NT2/D1 (cell line): ENCODE measurements at regions not wholly inside any gene's neighbourhood (a gene's known extent, or its start where the extent isn't known, plus 50 kb on each side); places are given as distances from the start of the nearest gene placed in this dataset.
"Not testable (repeated sequence)": the region's sequence is repeated elsewhere in the genome, so short reads cannot be mapped to it uniquely, and the experiment has no call there.

Experiments used
- DNase-seq: peaks from one replicate; pipeline ENCODE4 v3.0.0-alpha.2; 2011; ENCODE audit warnings: low read depth, low spot score
- H3K27me3 ChIP-seq: 2 replicates; pipeline ENCODE4 v1.6.0; 2011; ENCODE audit warnings: mild to moderate bottlenecking; ENCODE audit not compliant: insufficient read length, insufficient read depth
- H3K36me3 ChIP-seq: 2 replicates; pipeline ENCODE4 v1.6.1; 2011; ENCODE audit warnings: mild to moderate bottlenecking, low read length, mixed read lengths; ENCODE audit not compliant: insufficient read depth, insufficient read length
- H3K4me1 ChIP-seq: 2 replicates; pipeline ENCODE4 v1.5.1; 2011; ENCODE audit not compliant: insufficient read depth, insufficient read length
- H3K4me3 ChIP-seq: 2 replicates; pipeline ENCODE4 v1.5.1; 2011; ENCODE audit warnings: low read depth; ENCODE audit not compliant: insufficient read length
- H3K9ac ChIP-seq: 2 replicates; pipeline ENCODE4 v1.6.0; 2011; ENCODE audit warnings: low read depth; ENCODE audit not compliant: insufficient read length
- H3K9me3 ChIP-seq: 2 replicates; pipeline ENCODE4 v1.5.1; 2011; ENCODE audit warnings: mild to moderate bottlenecking, low read length; ENCODE audit not compliant: insufficient read depth
- SUZ12 ChIP-seq: IDR thresholded peaks from 2 replicates; pipeline ENCODE4 v1.6.1; 2011; ENCODE audit not compliant: insufficient read length, insufficient read depth; ENCODE audit errors: extremely low read depth
- YY1 ChIP-seq: IDR thresholded peaks from 2 replicates; pipeline ENCODE4 v1.6.1; 2011; ENCODE audit not compliant: insufficient read length, insufficient read depth
- ZNF274 ChIP-seq: IDR thresholded peaks from 2 replicates; pipeline ENCODE4 v1.6.1; 2011; ENCODE audit warnings: mild to moderate bottlenecking, low read depth, low read length

DNA sequence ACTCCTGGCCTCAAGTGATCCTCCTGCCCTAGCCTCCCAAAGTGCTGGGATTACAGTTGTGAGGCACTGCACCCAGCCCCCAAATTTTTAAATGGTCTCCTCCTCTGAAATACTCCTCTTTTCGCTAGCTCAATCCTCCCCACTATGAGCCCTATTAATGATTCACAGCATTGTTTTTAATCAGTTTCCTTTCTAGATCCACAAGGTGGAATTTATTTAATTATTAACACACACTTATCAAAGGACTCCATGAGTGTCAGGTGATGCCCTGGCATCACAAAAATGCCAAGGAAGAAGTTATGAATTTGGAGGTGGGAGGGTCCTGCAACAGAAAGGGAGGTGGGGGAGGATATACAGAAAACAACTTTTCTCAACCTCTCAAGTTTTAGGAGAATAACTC, 806.5 kb downstream of the PRELID2 start:
- no peaks in the 10 kb centered on the region for H3K27me3 ChIP-seq
- no peak overlapping the region for H3K4me3 ChIP-seq
- DNase-seq, result no peak
- H3K4me1 ChIP-seq, result no peaks in the 10 kb centered on the region
- H3K36me3 ChIP-seq, result no peaks in the 10 kb centered on the region
- H3K9me3 ChIP-seq, result no peaks in the 10 kb centered on the region
- no peak overlapping the region for H3K9ac ChIP-seq
- TF ChIP-seq ZNF274 (no peak), SUZ12 (no peak), YY1 (no peak)

DNA sequence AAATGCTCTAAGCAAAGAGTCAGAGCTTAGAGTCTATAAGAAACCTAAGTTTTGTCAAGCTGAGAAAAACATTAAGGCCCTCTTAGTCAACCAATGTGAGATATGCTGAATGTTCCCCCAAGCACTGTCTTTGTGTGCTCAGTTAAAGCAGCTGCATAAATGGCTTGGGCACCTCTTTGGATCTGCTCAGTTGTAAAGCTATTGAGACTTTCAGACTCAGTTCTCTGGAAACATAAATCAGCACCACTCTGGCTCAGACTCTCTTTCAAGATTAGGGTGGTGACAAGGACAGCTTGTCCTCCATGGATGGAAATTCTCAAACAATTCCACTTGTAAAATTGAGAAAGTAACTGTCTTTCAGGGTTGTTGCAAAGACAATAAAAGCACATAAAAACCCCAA, 807.9 kb downstream of the PRELID2 start:
- Histone ChIP-seq H3K4me3 (no peak overlapping the region), H3K27me3 (no peaks in the 10 kb centered on the region), H3K9me3 (no peaks in the 10 kb centered on the region), H3K36me3 (no peaks in the 10 kb centered on the region), H3K9ac (no peak overlapping the region), H3K4me1 (no peaks in the 10 kb centered on the region)
- no peak for DNase-seq
- no peak for TF ChIP-seq SUZ12

DNA sequence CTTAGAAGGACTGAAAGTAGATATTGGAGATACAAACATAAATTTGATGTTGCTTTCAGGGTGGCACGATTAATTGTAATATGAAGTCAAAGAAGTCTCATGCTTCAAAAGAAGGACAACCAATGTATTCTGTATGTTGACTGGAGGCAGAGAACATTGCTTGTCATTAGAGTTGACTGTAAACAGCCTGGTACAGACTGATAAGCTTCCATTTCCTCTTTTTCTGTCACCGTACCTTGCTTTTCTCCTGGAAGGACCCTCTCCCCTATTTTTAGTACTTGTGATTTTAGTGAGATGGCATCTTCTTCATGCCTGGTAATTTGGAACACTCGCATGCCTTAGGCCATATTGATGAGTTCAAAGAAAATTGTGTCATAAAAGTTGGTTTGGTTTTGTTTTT, 809.4 kb downstream of the PRELID2 start:
- no peaks in the 10 kb centered on the region for H3K36me3 ChIP-seq
- no peaks in the 10 kb centered on the region for H3K9me3 ChIP-seq
- H3K27me3 ChIP-seq, result no peaks in the 10 kb centered on the region
- no peak overlapping the region for H3K4me3 ChIP-seq
- no peak for TF ChIP-seq SUZ12
- no peak for TF ChIP-seq YY1
- TF ChIP-seq ZNF274, result no peak
- no peaks in the 10 kb centered on the region for H3K4me1 ChIP-seq
- no peak overlapping the region for H3K9ac ChIP-seq
- no peak for DNase-seq

DNA sequence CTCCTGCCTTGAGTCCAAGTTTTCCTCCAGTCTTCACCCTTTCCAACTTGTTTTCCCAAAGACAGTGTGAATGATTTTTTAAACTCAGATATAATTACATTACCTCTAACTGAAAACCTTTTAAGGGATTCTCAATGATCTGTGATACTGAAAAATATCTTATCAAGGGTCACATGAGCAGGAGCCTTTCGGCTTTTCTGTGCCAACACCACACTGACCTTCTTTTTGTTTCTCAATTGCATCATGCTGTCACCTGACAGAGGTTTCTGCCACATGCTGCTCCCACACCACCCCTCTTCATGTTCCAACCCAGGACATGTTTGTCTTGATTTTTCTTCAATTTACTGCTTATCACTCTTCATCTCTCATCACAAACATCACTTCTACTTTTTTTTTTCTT, 820.0 kb downstream of the PRELID2 start:
- Histone ChIP-seq H3K36me3 (no peaks in the 10 kb centered on the region), H3K4me3 (no peak overlapping the region), H3K9me3 (no peaks in the 10 kb centered on the region), H3K9ac (no peak overlapping the region), H3K4me1 (no peaks in the 10 kb centered on the region), H3K27me3 (no peaks in the 10 kb centered on the region)
- TF ChIP-seq YY1, result no peak
- no peak for TF ChIP-seq SUZ12
- no peak for TF ChIP-seq ZNF274
- no peak for DNase-seq

DNA sequence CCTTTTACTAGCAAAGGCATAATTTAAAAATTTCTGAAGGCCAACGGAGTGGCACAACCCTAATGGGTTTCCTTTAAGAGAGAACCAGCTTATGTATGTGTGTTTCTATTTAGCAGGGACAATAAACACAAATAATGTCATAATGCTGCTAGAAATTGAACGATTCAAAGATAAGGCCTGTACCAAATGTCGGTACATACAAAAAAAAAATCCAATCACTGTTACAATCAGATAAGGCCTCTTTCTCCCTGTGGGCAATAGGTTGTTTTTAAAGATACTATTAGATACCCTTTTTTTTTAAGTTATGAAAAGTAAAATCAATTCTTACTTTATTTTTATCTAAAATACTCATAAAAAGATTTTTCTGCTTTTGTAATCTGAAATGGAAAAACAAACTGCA, 821.0 kb downstream of the PRELID2 start:
- DNase-seq, result no peak
- Histone ChIP-seq H3K4me1 (no peaks in the 10 kb centered on the region), H3K4me3 (no peak overlapping the region), H3K9ac (no peak overlapping the region), H3K27me3 (no peaks in the 10 kb centered on the region), H3K36me3 (no peaks in the 10 kb centered on the region), H3K9me3 (no peaks in the 10 kb centered on the region)
- TF ChIP-seq ZNF274, result no peak
- no peak for TF ChIP-seq SUZ12
- no peak for TF ChIP-seq YY1

DNA sequence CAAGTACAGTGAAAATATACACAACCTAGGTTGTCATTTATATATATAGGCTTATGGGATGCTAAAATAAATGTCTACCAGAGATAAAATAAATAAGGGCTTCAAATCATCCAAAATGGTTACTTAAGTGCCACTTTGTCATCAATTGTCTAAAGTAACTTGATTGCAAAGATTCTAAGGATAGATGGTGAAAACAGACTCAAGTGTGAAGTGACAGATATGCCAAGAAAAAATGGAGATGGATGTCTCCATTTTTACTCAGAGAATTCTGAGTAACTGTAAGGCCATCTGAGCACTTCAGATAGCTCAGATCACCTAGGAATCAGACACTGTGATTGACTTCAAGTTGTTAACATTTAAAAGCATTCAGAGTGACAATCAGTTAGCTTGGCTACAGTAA, 824.3 kb downstream of the PRELID2 start:
- Histone ChIP-seq H3K9me3 (no peaks in the 10 kb centered on the region), H3K4me3 (no peak overlapping the region), H3K4me1 (no peaks in the 10 kb centered on the region), H3K27me3 (no peaks in the 10 kb centered on the region), H3K36me3 (no peaks in the 10 kb centered on the region), H3K9ac (no peak overlapping the region)
- TF ChIP-seq ZNF274 (no peak), YY1 (no peak), SUZ12 (no peak)
- DNase-seq, result no peak

DNA sequence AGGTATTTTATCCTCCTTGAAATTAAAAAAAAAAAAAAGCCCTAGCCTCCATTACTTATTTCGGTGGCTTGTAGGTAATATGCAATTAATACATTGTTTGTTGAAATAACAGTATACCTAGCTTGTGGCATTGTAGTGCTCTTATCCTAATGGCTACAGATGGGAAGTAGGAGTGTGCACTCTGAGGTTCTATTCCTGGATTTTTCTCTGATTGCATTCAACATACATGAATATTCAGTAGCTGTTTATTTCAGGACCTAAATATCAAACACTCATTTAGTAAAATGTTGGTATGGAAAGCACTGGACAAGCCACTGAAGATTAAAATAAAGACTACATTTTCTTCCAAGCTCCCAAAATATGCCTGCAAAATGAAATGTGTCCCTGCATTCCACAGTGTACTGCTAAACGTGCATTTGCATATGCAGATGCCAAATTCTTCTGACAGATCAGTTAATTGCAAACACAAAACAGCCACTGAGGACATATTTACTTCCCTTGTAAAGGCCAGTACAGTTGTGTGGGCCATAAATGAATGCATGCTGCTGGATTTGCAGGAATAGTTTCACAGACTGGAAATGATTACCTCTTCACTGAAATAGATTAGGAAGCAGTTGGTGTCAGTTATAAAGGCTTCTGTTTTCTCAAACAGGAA, 826.1 kb downstream of the PRELID2 start:
- no peaks in the 10 kb centered on the region for H3K36me3 ChIP-seq
- no peaks in the 10 kb centered on the region for H3K27me3 ChIP-seq
- H3K9ac ChIP-seq, result no peak overlapping the region
- no peaks in the 10 kb centered on the region for H3K9me3 ChIP-seq
- H3K4me1 ChIP-seq, result no peaks in the 10 kb centered on the region
- no peak overlapping the region for H3K4me3 ChIP-seq
- no peak for DNase-seq
- no peak for TF ChIP-seq SUZ12
- TF ChIP-seq ZNF274, result no peak
- no peak for TF ChIP-seq YY1

DNA sequence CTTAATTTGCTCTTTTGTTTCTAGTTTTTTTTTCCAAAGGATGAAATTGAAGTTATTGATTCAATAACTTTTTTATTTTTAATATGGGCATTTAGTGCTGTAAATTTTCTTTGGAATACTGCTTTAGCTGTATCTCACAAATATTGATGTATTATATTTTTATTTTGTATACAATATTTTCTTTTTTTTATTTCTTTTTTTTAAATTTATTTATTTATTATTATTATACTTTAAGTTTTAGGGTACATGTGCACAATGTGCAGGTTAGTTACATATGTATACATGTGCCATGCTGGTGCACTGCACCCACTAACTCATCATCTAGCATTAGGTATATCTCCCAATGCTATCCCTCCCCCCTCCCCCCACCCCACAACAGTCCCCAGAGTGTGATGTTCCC, 823.7 kb downstream of the KCTD16 start:
- H3K9me3 ChIP-seq, H3K4me1 ChIP-seq, DNase-seq, H3K27me3 ChIP-seq, H3K4me3 ChIP-seq, H3K9ac ChIP-seq, H3K36me3 ChIP-seq: not testable (repeated sequence)
